ENCODE measurements at regions not wholly inside any gene's neighbourhood (a gene's known extent, or its start where the extent isn't known, plus 50 kb on each side); places are given as distances from the start of the nearest gene placed in this dataset.

GRCh38 chr7:108997480-108997879 is 427.8 kb downstream of the DNAJB9 start:
- TF ChIP-seq CTCF (IDR thresholded peaks at IDR 0.05; ENCODE audit: insufficient read depth, low read length, poor library complexity, severe bottlenecking): no peak
- H3K27me3 ChIP-seq (replicated peaks; ENCODE audit: control insufficient read depth, insufficient read depth, low read length): no peaks in the 10 kb centered on the region
- H3K4me3 ChIP-seq (replicated peaks; ENCODE audit: low read depth, low read length): no peak overlapping the region
- H3K36me3 ChIP-seq (ENCODE audit: control insufficient read depth, insufficient read depth, low read length): no peaks in the 10 kb centered on the region
- no peak for DNase-seq (ENCODE audit: extremely low read depth, insufficient read length)

- H3K36me3 ChIP-seq (ENCODE audit: control insufficient read depth, insufficient read depth, low read length): no peaks in the 10 kb centered on the region
- no peaks in the 10 kb centered on the region for H3K27me3 ChIP-seq (replicated peaks; ENCODE audit: control insufficient read depth, insufficient read depth, low read length)
- no peak overlapping the region for H3K4me3 ChIP-seq (replicated peaks; ENCODE audit: low read depth, low read length)
- DNase-seq (ENCODE audit: extremely low read depth, insufficient read length): no peak
- TF ChIP-seq CTCF (IDR thresholded peaks at IDR 0.05; ENCODE audit: insufficient read depth, low read length, poor library complexity, severe bottlenecking): no peak
Observed at GRCh38 chr7:109003742-109004141, 434.1 kb downstream of the DNAJB9 start.

- no peak for DNase-seq (ENCODE audit: extremely low read depth, insufficient read length)
- TF ChIP-seq CTCF (IDR thresholded peaks at IDR 0.05; ENCODE audit: insufficient read depth, low read length, poor library complexity, severe bottlenecking): no peak
- Histone ChIP-seq H3K27me3 (replicated peaks; ENCODE audit: control insufficient read depth, insufficient read depth, low read length) (no peaks in the 10 kb centered on the region), H3K36me3 (ENCODE audit: control insufficient read depth, insufficient read depth, low read length) (no peaks in the 10 kb centered on the region), H3K4me3 (replicated peaks; ENCODE audit: low read depth, low read length) (no peak overlapping the region)
Observed at GRCh38 chr7:109009636-109010035, 440.0 kb downstream of the DNAJB9 start.

- Histone ChIP-seq H3K27me3 (replicated peaks; ENCODE audit: control insufficient read depth, insufficient read depth, low read length) (no peaks in the 10 kb centered on the region), H3K36me3 (ENCODE audit: control insufficient read depth, insufficient read depth, low read length) (no peaks in the 10 kb centered on the region), H3K4me3 (replicated peaks; ENCODE audit: low read depth, low read length) (no peak overlapping the region)
- TF ChIP-seq CTCF (IDR thresholded peaks at IDR 0.05; ENCODE audit: insufficient read depth, low read length, poor library complexity, severe bottlenecking): no peak
- no peak for DNase-seq (ENCODE audit: extremely low read depth, insufficient read length)
Observed at GRCh38 chr7:109020251-109020650, 450.6 kb downstream of the DNAJB9 start.

GRCh38 chr7:109021390-109021789 is 451.7 kb downstream of the DNAJB9 start:
- no peak for TF ChIP-seq CTCF (IDR thresholded peaks at IDR 0.05; ENCODE audit: insufficient read depth, low read length, poor library complexity, severe bottlenecking)
- no peaks in the 10 kb centered on the region for H3K36me3 ChIP-seq (ENCODE audit: control insufficient read depth, insufficient read depth, low read length)
- no peak for DNase-seq (ENCODE audit: extremely low read depth, insufficient read length)
- H3K27me3 ChIP-seq (replicated peaks; ENCODE audit: control insufficient read depth, insufficient read depth, low read length): no peaks in the 10 kb centered on the region
- H3K4me3 ChIP-seq (replicated peaks; ENCODE audit: low read depth, low read length): no peak overlapping the region

- no peak for TF ChIP-seq CTCF (IDR thresholded peaks at IDR 0.05; ENCODE audit: insufficient read depth, low read length, poor library complexity, severe bottlenecking)
- DNase-seq (ENCODE audit: extremely low read depth, insufficient read length): no peak
Observed at GRCh38 chr7:109029866-109030265, 460.2 kb downstream of the DNAJB9 start.

More at GRCh38 chr7:109029866-109030265, 460.2 kb downstream of the DNAJB9 start:
- Histone ChIP-seq H3K27me3 (replicated peaks; ENCODE audit: control insufficient read depth, insufficient read depth, low read length) (no peaks in the 10 kb centered on the region), H3K36me3 (ENCODE audit: control insufficient read depth, insufficient read depth, low read length) (no peaks in the 10 kb centered on the region), H3K4me3 (replicated peaks; ENCODE audit: low read depth, low read length) (no peak overlapping the region)
